ENCODE measurements at regions not wholly inside any gene's neighbourhood (a gene's known extent, or its start where the extent isn't known, plus 50 kb on each side); places are given as distances from the start of the nearest gene placed in this dataset.

GRCh38 chr7:10721289-10721688, 252.4 kb upstream of the PHF14 start:
- Histone ChIP-seq H3K27ac (no peak overlapping the region), H3K9me3 (no peaks in the 10 kb centered on the region), H3K27me3 (no peaks in the 10 kb centered on the region), H3K36me3 (no peaks in the 10 kb centered on the region), H3K4me3 (no peak overlapping the region), H3K4me1 (no peaks in the 10 kb centered on the region)
- WGBS, 2 donors, result 81 to 87% methylated on average over 3 of the region's 3 CpGs
- no peak for TF ChIP-seq EP300 (IDR thresholded peaks at IDR 0.05)
- no peak for TF ChIP-seq POLR2A (IDR thresholded peaks at IDR 0.05)
- TF ChIP-seq CTCF (IDR thresholded peaks at IDR 0.05), result no peak
- TF ChIP-seq POLR2AphosphoS5 (IDR thresholded peaks at IDR 0.05), result no peak
- no peak for ATAC-seq (ENCODE audit: low FRiP score in 2 of 2)
- no peak for DNase-seq

GRCh38 chr7:10723832-10724231, 249.8 kb upstream of the PHF14 start:
- 74 to 83% methylated on average over 1 of the region's 1 CpG for WGBS, 2 donors
- ATAC-seq (ENCODE audit: low FRiP score in 2 of 2), result no peak
- no peak overlapping the region for H3K27ac ChIP-seq
- H3K27me3 ChIP-seq, result no peaks in the 10 kb centered on the region
- no peaks in the 10 kb centered on the region for H3K36me3 ChIP-seq
- TF ChIP-seq POLR2A (IDR thresholded peaks at IDR 0.05) (no peak), POLR2AphosphoS5 (IDR thresholded peaks at IDR 0.05) (no peak), EP300 (IDR thresholded peaks at IDR 0.05) (no peak), CTCF (IDR thresholded peaks at IDR 0.05) (no peak)
- no peak overlapping the region for H3K4me3 ChIP-seq
- H3K4me1 ChIP-seq, result no peaks in the 10 kb centered on the region
- no peak for DNase-seq
- no peaks in the 10 kb centered on the region for H3K9me3 ChIP-seq

GRCh38 chr7:10724449-10724848, 249.2 kb upstream of the PHF14 start:
- no peak overlapping the region for H3K27ac ChIP-seq
- no peaks in the 10 kb centered on the region for H3K9me3 ChIP-seq
- no peaks in the 10 kb centered on the region for H3K4me1 ChIP-seq
- no peaks in the 10 kb centered on the region for H3K36me3 ChIP-seq
- no peak for TF ChIP-seq POLR2A (IDR thresholded peaks at IDR 0.05)
- no peak for TF ChIP-seq EP300 (IDR thresholded peaks at IDR 0.05)
- no peak for TF ChIP-seq CTCF (IDR thresholded peaks at IDR 0.05)
- no peak for TF ChIP-seq POLR2AphosphoS5 (IDR thresholded peaks at IDR 0.05)
- 74 to 83% methylated on average over 1 of the region's 1 CpG for WGBS, 2 donors
- no peaks in the 10 kb centered on the region for H3K27me3 ChIP-seq
- ATAC-seq (ENCODE audit: low FRiP score in 2 of 2), result no peak
- DNase-seq, result no peak
- no peak overlapping the region for H3K4me3 ChIP-seq

- Histone ChIP-seq H3K4me3 (no peak overlapping the region), H3K36me3 (no peaks in the 10 kb centered on the region), H3K9me3 (no peaks in the 10 kb centered on the region), H3K27ac (no peak overlapping the region), H3K27me3 (no peaks in the 10 kb centered on the region), H3K4me1 (no peaks in the 10 kb centered on the region)
- DNase-seq (peak in 1 of 2 donors; percentile 26), ATAC-seq (ENCODE audit: low FRiP score in 2 of 2) (no peak)
- whole genome bisulfite sequencing, 2 donors, result 81% methylated on average over 5 of the region's 5 CpGs
- TF ChIP-seq POLR2AphosphoS5 (IDR thresholded peaks at IDR 0.05) (no peak), CTCF (IDR thresholded peaks at IDR 0.05) (no peak), EP300 (IDR thresholded peaks at IDR 0.05) (no peak), POLR2A (IDR thresholded peaks at IDR 0.05) (no peak)
Measured at GRCh38 chr7:10727636-10728035, 246.0 kb upstream of the PHF14 start.

- Histone ChIP-seq H3K27me3 (no peaks in the 10 kb centered on the region), H3K4me1 (no peaks in the 10 kb centered on the region), H3K27ac (no peak overlapping the region), H3K4me3 (no peak overlapping the region), H3K9me3 (no peaks in the 10 kb centered on the region), H3K36me3 (no peaks in the 10 kb centered on the region)
- WGBS, 2 donors, result 74 to 76% methylated on average over 4 of the region's 4 CpGs
- no peak for ATAC-seq (ENCODE audit: low FRiP score in 2 of 2)
- TF ChIP-seq EP300 (IDR thresholded peaks at IDR 0.05) (no peak), CTCF (IDR thresholded peaks at IDR 0.05) (no peak)
- no peak for DNase-seq
Measured at GRCh38 chr7:10731253-10731773, 242.4 kb upstream of the PHF14 start.

All from upper lobe of left lung (tissue), 6 donors.